OCI-LY7 (cell line): ENCODE measurements at regions not wholly inside any gene's neighbourhood (a gene's known extent, or its start where the extent isn't known, plus 50 kb on each side); places are given as distances from the start of the nearest gene placed in this dataset.

ENCODE experiments used
- BruUV-seq: library from RNA; stranded (reverse); fragments of 400-500 nt; replicated peaks from 2 replicates; lab custom pipeline; 2021; lab: Mats Ljungman, UMichigan
- CTCF ChIA-PET: fragments of 300-600 bp; sonication (Branson Sonifier 250); formaldehyde crosslinking; loops from one replicate; lab custom pipeline; 2022; ENCODE audit warnings: antibody characterized with exemption; ENCODE audit not compliant: unreplicated experiment; lab: Charles Lee
- POLR2A ChIA-PET: fragments of 300-600 bp; sonication (Branson Sonifier 250); formaldehyde crosslinking; loops from one replicate; lab custom pipeline; 2022; ENCODE audit warnings: antibody characterized with exemption; lab: Charles Lee
- DNase-seq: peaks from one replicate; pipeline ENCODE4 v3.0.0-alpha.2; 2015; ENCODE audit warnings: low spot score
- H2AFZ ChIP-seq: fragments of 200-600 bp; sonication (generic), shearing (Covaris generic); 2 replicates; pipeline ENCODE4 v1.6.1; 2014; ENCODE audit warnings: mild to moderate bottlenecking, antibody characterized with exemption, low read length, moderate library complexity
- H3K27ac ChIP-seq: fragments of 200-600 bp; sonication (generic); 2 replicates; pipeline ENCODE4 v1.5.1; 2014; ENCODE audit warnings: mixed run types, low read depth, mild to moderate bottlenecking, moderate library complexity, low read length, inconsistent platforms; ENCODE audit not compliant: poor library complexity, severe bottlenecking
- H3K36me3 ChIP-seq: fragments of 200-600 bp; sonication (generic); 2 replicates; pipeline ENCODE4 v1.6.1; 2014; ENCODE audit warnings: mild to moderate bottlenecking, antibody characterized with exemption, low read length, moderate library complexity, mixed read lengths; ENCODE audit not compliant: insufficient read depth
- H3K4me1 ChIP-seq: fragments of 200-600 bp; sonication (generic); 2 replicates; pipeline ENCODE4 v1.5.1; 2014; ENCODE audit warnings: mild to moderate bottlenecking, low read length; ENCODE audit not compliant: insufficient read depth, poor library complexity, severe bottlenecking
- H3K4me2 ChIP-seq: fragments of 200-600 bp; sonication (generic); 2 replicates; pipeline ENCODE4 v1.6.1; 2014; ENCODE audit warnings: mild to moderate bottlenecking, low read length
- H3K4me3 ChIP-seq: fragments of 200-600 bp; sonication (generic); 2 replicates; pipeline ENCODE4 v1.5.1; 2014; ENCODE audit warnings: mild to moderate bottlenecking, low read depth, low read length; ENCODE audit not compliant: poor library complexity, severe bottlenecking
- H3K79me2 ChIP-seq: fragments of 200-600 bp; sonication (generic); 2 replicates; pipeline ENCODE4 v1.6.1; 2016; ENCODE audit warnings: low read depth, mild to moderate bottlenecking, low read length, moderate library complexity, mixed read lengths; ENCODE audit not compliant: insufficient read depth
- H3K9me2 ChIP-seq: fragments of 200-600 bp; sonication (generic); 2 replicates; pipeline ENCODE4 v1.6.1; 2016; ENCODE audit warnings: mild to moderate bottlenecking, low read length, mixed read lengths; ENCODE audit not compliant: insufficient read depth
- H3K9me3 ChIP-seq: fragments of 200-600 bp; sonication (generic); 2 replicates; pipeline ENCODE4 v1.6.1; 2014; ENCODE audit warnings: mild to moderate bottlenecking, mixed run types, low read length, mixed read lengths
- H4K20me1 ChIP-seq: fragments of 200-600 bp; sonication (generic); 2 replicates; pipeline ENCODE4 v1.6.1; 2014; ENCODE audit warnings: mild to moderate bottlenecking, antibody characterized with exemption, low read length, moderate library complexity, mixed read lengths; ENCODE audit not compliant: insufficient read depth
- EZH2phosphoT487 ChIP-seq: fragments of 200-600 bp; sonication (generic); IDR thresholded peaks from 2 replicates; pipeline ENCODE4 v1.6.1; 2018; ENCODE audit warnings: low read depth, borderline replicate concordance, mild to moderate bottlenecking, mixed run types, antibody characterized with exemption, low read length, moderate library complexity, mixed read lengths
- intact Hi-C: fragments of 100-400 bp; cut with micrococcal nuclease; formaldehyde crosslinking; loops from one replicate; pipeline ENCODE4 v1.10.0; 2022; ENCODE audit not compliant: unreplicated experiment
- TF ChIP-seq, protein P1 (sequence below): fragments of 200-600 bp; sonication (generic); conservative IDR thresholded peaks from 2 replicates; pipeline ENCODE4 v1.5.1; 2014; ENCODE audit warnings: mild to moderate bottlenecking, antibody characterized with exemption, low read length, moderate library complexity, mixed read lengths

DNA sequence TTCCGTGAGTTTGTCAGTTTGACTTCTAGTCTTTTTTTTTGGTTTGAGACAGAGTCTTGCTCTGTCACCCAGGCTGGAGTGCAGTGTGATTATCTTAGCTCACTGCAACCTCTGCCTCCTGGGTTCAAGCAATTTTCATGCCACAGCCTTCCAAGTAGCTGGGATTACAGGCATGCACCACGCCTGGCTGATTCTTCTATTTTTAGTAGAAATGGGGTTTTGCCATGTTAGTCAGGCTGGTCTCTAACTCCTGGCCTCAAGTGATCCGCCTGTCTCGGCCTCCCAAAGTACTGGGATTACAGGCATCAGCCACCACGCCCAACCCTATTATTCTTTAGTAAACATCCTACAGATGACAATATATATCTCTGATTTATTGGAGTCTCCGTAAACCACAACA, 506.5 kb downstream of the PREX1 start:
- H3K36me3 ChIP-seq, result no peaks in the 10 kb centered on the region
- BruUV-seq, result no TSS peak
- CTCF ChIA-PET, result no interaction called here

DNA sequence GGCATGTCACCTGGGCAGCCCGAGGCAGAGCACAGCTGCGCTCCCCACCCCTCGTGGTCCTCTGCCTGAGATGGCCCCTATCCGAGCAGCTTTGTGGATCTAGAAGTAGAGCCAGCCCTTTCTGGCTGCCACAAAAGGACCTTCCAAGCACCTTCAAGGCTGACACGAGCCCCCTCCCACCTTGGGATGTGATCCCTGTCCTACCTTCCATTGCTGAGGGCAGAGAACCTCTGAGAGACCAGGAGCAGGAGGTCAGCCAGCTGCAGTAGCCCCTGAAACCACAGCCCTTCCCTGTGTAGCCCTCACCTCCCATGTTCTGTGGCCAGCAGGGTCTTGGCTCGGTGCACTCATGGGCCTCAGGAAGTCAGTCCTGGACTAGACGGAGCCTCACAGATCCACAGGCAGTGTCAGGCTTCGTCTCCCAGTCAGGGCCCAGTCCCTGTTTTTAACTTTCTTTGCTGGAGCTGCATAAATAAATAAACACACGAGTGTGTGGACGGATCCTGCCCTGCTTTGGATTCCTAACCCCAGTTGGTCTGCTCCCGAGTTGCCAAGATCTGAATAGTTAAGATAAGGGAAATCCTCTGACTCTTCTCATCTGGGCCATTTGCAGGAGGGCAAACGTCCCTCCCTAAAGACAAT, 507.7 kb downstream of the PREX1 start:
- DNase-seq, result no peak
- no peak for TF ChIP-seq EZH2phosphoT487
- TF ChIP-seq, protein P1, sequence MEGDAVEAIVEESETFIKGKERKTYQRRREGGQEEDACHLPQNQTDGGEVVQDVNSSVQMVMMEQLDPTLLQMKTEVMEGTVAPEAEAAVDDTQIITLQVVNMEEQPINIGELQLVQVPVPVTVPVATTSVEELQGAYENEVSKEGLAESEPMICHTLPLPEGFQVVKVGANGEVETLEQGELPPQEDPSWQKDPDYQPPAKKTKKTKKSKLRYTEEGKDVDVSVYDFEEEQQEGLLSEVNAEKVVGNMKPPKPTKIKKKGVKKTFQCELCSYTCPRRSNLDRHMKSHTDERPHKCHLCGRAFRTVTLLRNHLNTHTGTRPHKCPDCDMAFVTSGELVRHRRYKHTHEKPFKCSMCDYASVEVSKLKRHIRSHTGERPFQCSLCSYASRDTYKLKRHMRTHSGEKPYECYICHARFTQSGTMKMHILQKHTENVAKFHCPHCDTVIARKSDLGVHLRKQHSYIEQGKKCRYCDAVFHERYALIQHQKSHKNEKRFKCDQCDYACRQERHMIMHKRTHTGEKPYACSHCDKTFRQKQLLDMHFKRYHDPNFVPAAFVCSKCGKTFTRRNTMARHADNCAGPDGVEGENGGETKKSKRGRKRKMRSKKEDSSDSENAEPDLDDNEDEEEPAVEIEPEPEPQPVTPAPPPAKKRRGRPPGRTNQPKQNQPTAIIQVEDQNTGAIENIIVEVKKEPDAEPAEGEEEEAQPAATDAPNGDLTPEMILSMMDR, result no peak
- no peak overlapping the region for H2AFZ ChIP-seq
- no peaks in the 10 kb centered on the region for H3K9me2 ChIP-seq
- no peaks in the 10 kb centered on the region for H4K20me1 ChIP-seq
- POLR2A ChIA-PET, result no interaction called here
- no peaks in the 10 kb centered on the region for H3K4me1 ChIP-seq
- H3K27ac ChIP-seq, result no peak overlapping the region
- BruUV-seq, result no TSS peak
- no peaks in the 10 kb centered on the region for H3K36me3 ChIP-seq
- H3K4me2 ChIP-seq, result no peak overlapping the region
- no peak overlapping the region for H3K4me3 ChIP-seq
- no peaks in the 10 kb centered on the region for H3K9me3 ChIP-seq
- H3K79me2 ChIP-seq, result no peaks in the 10 kb centered on the region
- intact Hi-C loops, result no loop called here
- CTCF ChIA-PET, result no interaction called here

More for the DNA sequence above, 506.5 kb downstream of the PREX1 start:
- POLR2A ChIA-PET, result interaction anchor here (0.7 kb wide), 1 partner anchor 18 kb away, joined by 4 read pairs; no protein-coding TSS in a partner anchor
- no peaks in the 10 kb centered on the region for H3K9me3 ChIP-seq
- no peaks in the 10 kb centered on the region for H3K9me2 ChIP-seq
- intact Hi-C loops, result no loop called here
- no peak for DNase-seq
- no peaks in the 10 kb centered on the region for H3K79me2 ChIP-seq
- TF ChIP-seq EZH2phosphoT487, result no peak
- TF ChIP-seq, protein P1, result no peak
- no peaks in the 10 kb centered on the region for H4K20me1 ChIP-seq
- H3K4me2 ChIP-seq, result no peak overlapping the region
- H3K27ac ChIP-seq, result no peak overlapping the region
- H3K4me1 ChIP-seq, result no peaks in the 10 kb centered on the region
- no peak overlapping the region for H3K4me3 ChIP-seq
- no peak overlapping the region for H2AFZ ChIP-seq

DNA sequence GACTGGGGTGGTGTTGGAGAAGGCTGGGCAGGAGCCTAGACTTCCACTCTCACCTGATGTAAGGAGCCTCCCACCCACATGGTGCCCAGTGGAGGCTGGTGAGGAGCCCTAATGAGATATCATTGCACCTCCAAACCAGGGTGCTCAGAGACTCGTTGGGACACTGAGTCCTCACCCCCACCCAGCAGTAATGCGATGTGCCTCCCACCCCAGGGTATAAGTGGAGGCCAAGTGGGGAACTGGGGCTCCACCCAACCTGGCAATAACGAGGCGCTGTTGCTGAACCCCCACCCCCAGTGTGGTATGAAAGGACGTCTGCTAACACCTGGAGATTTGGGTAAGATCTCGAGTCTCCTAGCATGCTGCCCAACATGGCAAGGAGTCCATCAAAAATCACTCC, 510.2 kb downstream of the PREX1 start:
- Histone ChIP-seq H3K4me2 (no peak overlapping the region), H3K4me3 (no peak overlapping the region), H3K4me1 (no peaks in the 10 kb centered on the region), H3K79me2 (no peaks in the 10 kb centered on the region), H3K36me3 (no peaks in the 10 kb centered on the region), H2AFZ (no peak overlapping the region), H3K27ac (no peak overlapping the region), H4K20me1 (no peaks in the 10 kb centered on the region), H3K9me3 (no peaks in the 10 kb centered on the region), H3K9me2 (no peaks in the 10 kb centered on the region)
- no TSS peak for BruUV-seq
- ChIA-PET POLR2A (no interaction called here), CTCF (no interaction called here)
- DNase-seq, result no peak
- intact Hi-C loops, result no loop called here
- TF ChIP-seq EZH2phosphoT487, result no peak
- TF ChIP-seq, protein P1, result no peak
